HEK293T (cell line): ENCODE measurements at regions not wholly inside any gene's neighbourhood (a gene's known extent, or its start where the extent isn't known, plus 50 kb on each side); places are given as distances from the start of the nearest gene placed in this dataset.

Source experiments
- CTCF ChIA-PET: fragments of 350-600 bp; formaldehyde crosslinking; extraction: SDS; loops from one replicate; lab custom pipeline; 2021; ENCODE audit warnings: antibody characterized with exemption, inconsistent platforms; lab: Yijun Ruan, JAX
- POLR2A ChIA-PET: fragments of 350-600 bp; formaldehyde crosslinking; extraction: SDS; loops from one replicate; lab custom pipeline; 2020; ENCODE audit warnings: antibody characterized with exemption, inconsistent platforms; lab: Yijun Ruan, JAX
- DNase-seq: peaks from one replicate; pipeline ENCODE4 v3.0.0; 2012; ENCODE audit warnings: mixed read lengths; ENCODE audit errors: extremely low spot score
- ARNT ChIP-seq: fragments of 450-650 bp; IDR thresholded peaks from 2 replicates; pipeline ENCODE4 v1.6.1; 2017; ENCODE audit warnings: mild to moderate bottlenecking
- BHLHE40 ChIP-seq: fragments of 450-650 bp; IDR thresholded peaks from 2 replicates; pipeline ENCODE4 v1.6.1; 2016; ENCODE audit warnings: mild to moderate bottlenecking, moderate library complexity, borderline replicate concordance
- CTBP1 ChIP-seq: fragments of 450-650 bp; IDR thresholded peaks from 2 replicates; pipeline ENCODE4 v1.6.1; 2016; ENCODE audit warnings: borderline replicate concordance
- ELF4 ChIP-seq: fragments of 450-650 bp; IDR thresholded peaks from 2 replicates; pipeline ENCODE4 v1.6.1; 2017; ENCODE audit warnings: antibody characterized with exemption
- FOXA1 ChIP-seq: fragments of 450-650 bp; IDR thresholded peaks from 2 replicates; pipeline ENCODE4 v1.6.1; 2016; ENCODE audit warnings: mild to moderate bottlenecking
- FOXK2 ChIP-seq: fragments of 450-650 bp; IDR thresholded peaks from 2 replicates; pipeline ENCODE4 v1.6.1; 2016; ENCODE audit warnings: mild to moderate bottlenecking
- FOXM1 ChIP-seq: fragments of 450-650 bp; IDR thresholded peaks from 2 replicates; pipeline ENCODE4 v1.6.1; 2017; ENCODE audit warnings: mild to moderate bottlenecking, borderline replicate concordance
- HDGF ChIP-seq: fragments of 450-650 bp; IDR thresholded peaks from 2 replicates; pipeline ENCODE4 v1.6.1; 2017; ENCODE audit warnings: antibody characterized with exemption, borderline replicate concordance
- L3MBTL2 ChIP-seq: fragments of 450-650 bp; conservative IDR thresholded peaks from 2 replicates; pipeline ENCODE4 v1.6.1; 2016; ENCODE audit warnings: mild to moderate bottlenecking
- LEF1 ChIP-seq: fragments of 450-650 bp; IDR thresholded peaks from 2 replicates; pipeline ENCODE4 v1.6.1; 2017; ENCODE audit warnings: mild to moderate bottlenecking, borderline replicate concordance
- NFRKB ChIP-seq: fragments of 450-650 bp; IDR thresholded peaks from 2 replicates; pipeline ENCODE4 v1.6.1; 2016; ENCODE audit warnings: mild to moderate bottlenecking, moderate library complexity
- SP1 ChIP-seq: fragments of 450-650 bp; IDR thresholded peaks from 2 replicates; pipeline ENCODE4 v1.6.1; 2017
- SUZ12 ChIP-seq: fragments of 450-650 bp; IDR thresholded peaks from 2 replicates; pipeline ENCODE4 v1.6.1; 2016; ENCODE audit warnings: mild to moderate bottlenecking
- TARDBP ChIP-seq: fragments of 450-650 bp; IDR thresholded peaks from 2 replicates; pipeline ENCODE4 v1.6.1; 2016
- ZNF384 ChIP-seq: fragments of 450-650 bp; IDR thresholded peaks from 2 replicates; pipeline ENCODE4 v1.6.1; 2016
- TF ChIP-seq, protein P1 (sequence below): fragments of 450-650 bp; IDR thresholded peaks from 2 replicates; pipeline ENCODE4 v1.6.1; 2016

DNA sequence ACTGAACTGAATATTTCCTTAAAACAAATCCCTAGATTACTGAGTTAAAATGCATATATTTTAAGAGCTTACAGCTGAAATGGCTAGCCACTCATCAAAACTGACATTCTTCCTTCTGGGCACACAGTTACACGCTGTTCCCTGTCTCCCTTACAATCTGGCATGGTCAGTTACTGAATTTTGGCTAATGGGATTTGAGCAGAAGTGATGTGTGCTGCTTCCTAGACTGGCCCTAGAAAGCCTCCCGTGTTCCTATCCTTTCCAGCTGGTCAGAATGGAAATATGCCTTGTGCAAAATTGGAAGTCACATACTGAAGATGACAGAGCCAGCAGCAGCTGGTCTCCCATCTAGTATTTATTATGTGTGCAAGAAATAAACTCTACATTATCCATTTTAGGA lies 128.7 kb upstream of the NAMPT start:
- POLR2A ChIA-PET: no interaction called here
- TF ChIP-seq FOXA1 (no peak), FOXM1 (no peak), CTBP1 (no peak), FOXK2 (no peak)
- DNase-seq: no peak
- CTCF ChIA-PET: no interaction called here

DNA sequence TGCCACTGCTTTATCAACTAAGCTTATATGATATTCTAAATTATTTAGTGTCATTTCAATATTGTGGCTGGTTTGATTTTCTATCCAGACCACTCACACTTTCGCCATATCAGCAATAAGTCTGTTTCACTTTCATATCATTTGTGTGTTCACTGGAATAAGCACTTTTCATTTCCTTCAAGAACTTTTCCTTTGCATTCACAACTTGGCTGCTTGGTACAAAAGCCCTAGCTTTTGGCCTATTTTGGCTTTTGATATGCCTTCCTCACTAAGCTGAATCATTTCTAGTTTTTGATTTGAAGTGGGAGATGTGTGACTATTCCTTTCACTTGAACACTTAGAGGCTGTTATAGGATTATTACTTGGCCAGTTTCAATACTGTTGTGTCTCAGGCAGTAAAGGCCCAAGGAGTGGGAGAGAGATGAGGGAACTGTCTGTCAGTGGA lies 120.9 kb upstream of the NAMPT start:
- TF ChIP-seq ELF4 (no peak), NFRKB (no peak), TARDBP (no peak), FOXA1 (no peak), L3MBTL2 (no peak), FOXK2 (no peak), ZNF384 (no peak), SUZ12 (no peak), CTBP1 (no peak), FOXM1 (no peak), BHLHE40 (no peak), SP1 (no peak), ARNT (no peak), LEF1 (no peak)
- TF ChIP-seq, protein P1, sequence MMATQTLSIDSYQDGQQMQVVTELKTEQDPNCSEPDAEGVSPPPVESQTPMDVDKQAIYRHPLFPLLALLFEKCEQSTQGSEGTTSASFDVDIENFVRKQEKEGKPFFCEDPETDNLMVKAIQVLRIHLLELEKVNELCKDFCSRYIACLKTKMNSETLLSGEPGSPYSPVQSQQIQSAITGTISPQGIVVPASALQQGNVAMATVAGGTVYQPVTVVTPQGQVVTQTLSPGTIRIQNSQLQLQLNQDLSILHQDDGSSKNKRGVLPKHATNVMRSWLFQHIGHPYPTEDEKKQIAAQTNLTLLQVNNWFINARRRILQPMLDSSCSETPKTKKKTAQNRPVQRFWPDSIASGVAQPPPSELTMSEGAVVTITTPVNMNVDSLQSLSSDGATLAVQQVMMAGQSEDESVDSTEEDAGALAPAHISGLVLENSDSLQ: no peak
- ChIA-PET POLR2A (no interaction called here), CTCF (no interaction called here)
- DNase-seq: no peak

DNA sequence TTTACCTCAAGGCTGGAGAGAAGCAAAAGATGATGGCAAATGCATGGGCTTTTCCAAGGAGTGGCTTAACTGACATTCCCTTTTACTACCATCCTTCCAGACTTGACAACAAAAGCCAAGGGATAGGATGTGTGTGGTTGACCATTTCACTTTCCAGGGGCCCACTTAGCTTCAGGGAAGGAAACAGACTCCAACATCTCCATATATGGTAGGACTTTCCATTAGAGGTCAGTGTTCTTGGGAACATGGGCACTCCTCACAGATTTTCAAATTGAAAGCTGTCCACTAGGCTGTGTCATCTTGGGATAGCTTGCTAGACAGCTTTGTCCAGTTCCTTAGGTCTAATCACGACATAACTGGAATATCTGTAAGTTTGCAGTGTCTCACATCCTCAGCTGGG lies 118.1 kb upstream of the NAMPT start:
- DNase-seq: no peak
- CTCF ChIA-PET: no interaction called here
- TF ChIP-seq ZNF384 (no peak), SP1 (no peak), CTBP1 (no peak), SUZ12 (no peak), TARDBP (no peak), FOXM1 (no peak), LEF1 (no peak), ELF4 (no peak), L3MBTL2 (no peak), NFRKB (no peak), ARNT (no peak), HDGF (no peak), BHLHE40 (no peak), FOXA1 (no peak), FOXK2 (no peak)
- TF ChIP-seq, protein P1: no peak
- POLR2A ChIA-PET: no interaction called here

DNA sequence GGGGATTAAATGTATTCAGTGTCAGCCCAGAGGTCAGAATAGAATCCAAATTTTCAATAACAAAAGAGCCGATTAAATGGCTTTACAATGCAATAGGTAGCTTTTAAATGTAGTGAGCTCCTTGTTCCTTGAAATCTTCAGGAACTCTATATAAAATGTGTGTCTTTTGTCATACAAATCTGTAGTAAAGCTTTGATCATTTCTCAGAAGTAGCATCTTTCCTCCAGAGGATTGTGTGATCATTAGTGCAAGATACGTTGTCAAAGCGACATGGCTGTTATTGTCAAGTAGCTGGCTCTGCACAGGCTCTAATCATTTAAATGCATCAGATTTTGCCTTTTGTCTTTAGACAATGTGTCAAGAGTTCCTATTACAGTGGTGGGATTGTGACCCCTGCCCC lies 116.1 kb upstream of the NAMPT start:
- POLR2A ChIA-PET: no interaction called here
- no peak for DNase-seq
- CTCF ChIA-PET: no interaction called here
- TF ChIP-seq FOXA1 (no peak), SUZ12 (no peak), ELF4 (no peak), TARDBP (no peak), L3MBTL2 (no peak), BHLHE40 (no peak), FOXM1 (no peak), NFRKB (no peak), ZNF384 (no peak), CTBP1 (no peak)

DNA sequence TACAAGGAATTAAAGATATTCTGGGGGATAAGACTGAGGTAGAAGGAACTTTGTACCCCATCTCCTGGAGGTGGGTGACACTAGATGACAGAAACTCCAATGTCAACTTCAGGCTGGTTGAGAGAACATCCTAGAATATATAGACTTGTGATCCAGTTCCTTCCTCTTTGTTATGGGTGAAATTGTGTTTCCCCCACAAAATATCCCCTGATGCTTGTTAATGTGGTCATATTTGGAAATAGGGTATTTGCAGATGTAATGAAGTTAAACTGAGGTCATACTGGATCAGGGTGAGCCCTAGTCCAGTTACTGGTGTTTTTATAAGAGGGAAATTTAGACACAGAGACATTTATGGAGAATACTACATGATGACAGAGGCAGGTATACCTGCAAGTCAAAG lies 114.0 kb upstream of the NAMPT start:
- ChIA-PET CTCF (no interaction called here), POLR2A (no interaction called here)
- DNase-seq: no peak
- TF ChIP-seq BHLHE40: no peak

DNA sequence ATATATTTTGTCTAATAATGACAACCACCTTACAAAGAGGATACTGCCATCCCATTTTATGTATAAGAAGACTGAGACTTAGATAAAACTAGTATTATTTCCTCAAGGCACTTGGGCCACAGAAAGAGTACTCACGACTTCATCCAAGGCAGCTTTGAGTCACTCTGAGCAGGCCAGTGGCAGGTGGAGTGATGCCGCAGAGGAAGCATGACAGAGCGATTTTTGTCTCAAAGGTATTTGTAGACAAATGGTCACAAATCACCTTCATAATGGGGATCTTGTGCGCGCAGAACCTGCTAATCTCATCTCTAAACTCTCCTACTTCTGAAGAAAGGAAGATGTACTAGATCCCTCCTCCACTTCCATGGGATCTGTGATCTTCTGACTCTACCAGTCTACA lies 113.2 kb upstream of the NAMPT start:
- TF ChIP-seq L3MBTL2 (no peak), ELF4 (no peak), LEF1 (no peak), NFRKB (no peak), FOXK2 (no peak), TARDBP (no peak), ARNT (no peak), SP1 (no peak), BHLHE40 (no peak), CTBP1 (no peak), FOXA1 (no peak), SUZ12 (no peak), ZNF384 (no peak), HDGF (no peak), FOXM1 (no peak)
- TF ChIP-seq, protein P1: no peak
- no peak for DNase-seq
- ChIA-PET CTCF (no interaction called here), POLR2A (no interaction called here)

DNA sequence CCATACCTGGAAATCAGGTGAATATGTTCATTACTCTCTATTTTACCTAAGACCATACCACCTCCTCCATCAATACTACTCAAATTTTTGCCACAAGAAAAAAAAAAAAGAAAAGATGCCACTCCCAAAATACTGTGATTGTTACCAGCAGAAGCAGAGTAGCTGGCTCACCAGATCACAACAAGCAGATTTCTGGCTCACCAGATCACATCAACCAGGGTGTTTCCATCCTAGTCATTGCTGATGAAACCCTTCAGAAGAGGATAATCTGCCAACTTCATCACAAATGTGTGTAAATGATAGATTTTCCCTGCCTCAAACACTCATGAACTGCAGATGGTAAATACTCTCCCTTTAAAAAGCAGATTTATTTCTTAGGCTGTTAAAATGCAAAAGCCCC lies 109.7 kb upstream of the NAMPT start:
- CTCF ChIA-PET: interaction anchor here (0.5 kb wide), 1 partner anchor 46 kb away, joined by 3 read pairs; no protein-coding TSS in a partner anchor
- no peak for DNase-seq
- POLR2A ChIA-PET: no interaction called here
- TF ChIP-seq, protein P1: no peak
- TF ChIP-seq SUZ12 (no peak), SP1 (no peak), FOXM1 (no peak), CTBP1 (no peak), BHLHE40 (no peak), LEF1 (no peak), HDGF (no peak)
